ENCODE measurements at regions not wholly inside any gene's neighbourhood (a gene's known extent, or its start where the extent isn't known, plus 50 kb on each side); places are given as distances from the start of the nearest gene placed in this dataset.
"Not testable (repeated sequence)": the region's sequence is repeated elsewhere in the genome, so short reads cannot be mapped to it uniquely, and the experiment has no call there.

GRCh38 chr20:43404878-43405277, 52.8 kb upstream of the SRSF6 start:
- DNase-seq: no peak

GRCh38 chr20:43400882-43401281, 56.8 kb upstream of the SRSF6 start:
- DNase-seq: not testable (repeated sequence)

GRCh38 chr20:43398676-43399324, 58.9 kb upstream of the SRSF6 start:
- no peak for DNase-seq

- DNase-seq: no peak
These were observed 60.5 kb upstream of the SRSF6 start for GRCh38 chr20:43397147-43397546.

DNA sequence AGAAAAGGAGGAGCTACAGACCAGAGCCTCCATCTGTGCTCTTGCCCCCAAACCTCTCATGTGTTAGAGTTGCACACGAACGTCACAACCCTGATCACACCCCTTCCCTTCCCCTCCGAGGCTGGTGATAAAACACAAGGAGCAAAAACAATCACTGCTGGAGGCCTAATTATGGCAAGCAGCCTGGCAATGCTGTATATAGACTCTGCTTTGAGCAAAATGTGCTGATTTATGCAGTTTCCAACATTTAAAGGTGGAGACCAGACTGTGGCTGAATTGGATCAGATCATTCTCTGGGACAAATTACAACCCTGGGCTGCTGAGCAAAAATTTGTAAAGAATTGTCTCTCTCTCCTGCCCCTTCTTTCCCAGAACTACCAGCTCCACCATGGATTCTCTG, 64.6 kb upstream of the SRSF6 start:
- no peak for DNase-seq

DNA sequence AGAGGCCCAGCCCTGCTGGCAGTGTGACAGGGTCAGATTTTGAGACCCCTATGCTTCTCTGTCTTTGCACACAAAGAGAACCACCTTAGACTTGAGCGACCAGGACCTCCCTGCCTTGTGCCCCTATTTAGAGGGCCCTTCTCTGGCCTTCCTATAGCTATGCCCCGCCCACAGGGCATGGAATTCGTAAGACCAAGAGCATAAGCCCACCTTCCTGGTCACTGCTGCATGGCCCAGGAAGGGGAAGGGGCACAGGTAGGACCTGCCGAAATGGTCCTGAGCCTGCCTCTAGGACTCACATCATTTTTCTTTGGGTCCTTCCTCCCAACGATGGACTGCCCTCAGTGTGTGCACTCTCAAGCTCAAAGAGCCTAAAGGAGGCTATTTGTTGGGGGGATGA, 65.1 kb upstream of the SRSF6 start:
- DNase-seq: no peak

- DNase-seq: no peak
These were observed 67.7 kb upstream of the SRSF6 start for GRCh38 chr20:43389839-43390626.

GRCh38 chr20:43389211-43389610, 68.5 kb upstream of the SRSF6 start:
- no peak for DNase-seq

DNA sequence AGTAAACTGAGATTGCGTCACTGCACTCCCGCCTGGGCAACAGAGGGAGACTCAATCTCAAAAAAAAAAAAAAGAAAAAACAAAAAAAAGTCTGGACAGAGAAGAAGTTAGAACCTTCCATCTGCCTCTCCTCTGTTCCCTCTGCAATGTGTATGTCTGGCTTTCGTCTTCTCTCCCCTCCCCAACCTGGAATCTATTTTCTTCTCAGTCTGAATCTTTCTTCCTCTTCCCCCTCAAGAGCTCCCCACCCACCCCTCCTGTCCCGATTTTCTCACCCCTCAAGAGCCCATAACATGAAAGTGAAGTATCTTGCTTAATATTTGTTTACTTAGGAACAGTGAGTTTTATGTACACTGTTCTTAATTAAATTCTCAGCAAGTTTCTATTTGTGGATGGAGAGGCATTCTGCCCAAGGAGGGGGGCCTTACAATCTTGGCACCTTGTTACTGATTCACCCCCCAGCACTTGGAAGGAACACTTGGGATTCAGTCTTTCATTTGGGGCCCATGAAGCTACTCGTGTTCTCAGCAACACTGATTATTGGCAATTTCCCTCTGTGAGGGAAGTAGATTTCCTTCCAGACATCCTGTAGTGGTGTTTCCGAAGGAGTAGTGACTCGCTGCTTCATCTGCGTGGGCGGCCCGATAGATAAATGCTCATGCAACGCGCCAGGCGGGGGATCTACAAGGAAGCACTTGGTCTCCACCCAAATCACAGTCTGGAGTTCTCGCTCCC, 69.3 kb upstream of the SRSF6 start:
- DNase-seq: no peak

GRCh38 chr20:43387737-43388136, 70.0 kb upstream of the SRSF6 start:
- DNase-seq: no peak

GRCh38 chr20:43386878-43387277, 70.8 kb upstream of the SRSF6 start:
- DNase-seq: no peak

DNA sequence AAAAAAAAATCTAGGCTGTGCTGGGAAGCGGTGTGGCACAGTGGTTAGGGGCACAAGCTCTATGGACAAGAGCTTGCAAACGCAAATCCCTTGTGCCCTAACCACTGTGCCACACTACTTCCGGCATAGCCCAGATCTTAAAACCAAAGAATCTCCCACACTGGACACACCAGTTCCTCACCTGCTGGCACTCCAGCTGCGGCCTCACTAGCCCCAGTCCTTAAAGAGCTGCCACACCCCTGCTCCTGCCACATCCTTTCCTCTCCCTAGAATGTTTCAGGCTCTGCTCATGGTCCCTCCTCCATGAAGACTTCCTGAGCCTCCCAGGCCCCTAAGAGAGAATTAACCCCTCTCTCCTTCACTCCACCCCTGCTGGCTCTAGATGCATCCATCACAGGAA, 71.8 kb upstream of the SRSF6 start:
- DNase-seq: no peak

DNA sequence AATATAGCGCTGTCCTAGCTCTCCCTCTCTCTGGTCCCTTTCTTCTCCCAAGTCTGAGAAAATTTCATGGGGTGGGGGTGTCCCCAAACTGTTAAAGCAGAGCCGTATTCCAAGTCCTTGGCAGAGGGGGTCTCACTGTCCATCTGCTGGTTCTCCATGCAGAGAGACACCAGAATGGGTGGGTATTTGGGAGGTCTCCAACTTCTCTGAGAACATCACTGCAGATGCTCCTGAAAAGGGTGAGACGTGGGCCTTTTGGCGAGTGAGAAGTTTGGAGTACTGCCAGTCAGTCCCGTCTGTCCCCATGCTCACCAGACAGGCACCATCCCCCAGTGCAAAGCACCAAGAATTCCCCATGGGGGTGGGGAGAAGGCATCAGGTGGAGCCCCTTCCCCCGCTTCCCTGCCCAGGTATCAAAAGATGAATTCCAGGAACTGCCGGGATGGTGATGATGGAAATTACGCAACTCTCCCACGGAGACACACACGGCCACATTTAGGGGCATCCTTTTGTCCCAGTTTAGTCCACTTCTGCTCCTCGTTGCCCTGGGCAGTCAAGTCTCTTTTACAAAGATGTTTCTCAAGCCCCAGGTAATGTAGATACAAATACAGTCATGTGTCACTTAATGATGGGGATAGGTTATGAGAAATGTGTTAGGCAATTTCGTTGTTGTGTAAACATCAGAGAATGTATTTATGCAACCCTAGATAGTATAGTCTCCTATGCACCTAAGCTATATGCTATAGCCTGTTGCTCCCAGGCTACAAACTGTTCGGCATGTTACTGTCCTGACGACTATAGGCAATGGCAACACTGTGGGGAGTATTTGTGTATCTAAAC, 73.4 kb upstream of the SRSF6 start:
- no peak for DNase-seq

- no peak for DNase-seq
These were observed 74.5 kb upstream of the SRSF6 start for GRCh38 chr20:43383026-43383795.

GRCh38 chr20:43382135-43382534, 75.6 kb upstream of the SRSF6 start:
- not testable (repeated sequence) for DNase-seq

DNA sequence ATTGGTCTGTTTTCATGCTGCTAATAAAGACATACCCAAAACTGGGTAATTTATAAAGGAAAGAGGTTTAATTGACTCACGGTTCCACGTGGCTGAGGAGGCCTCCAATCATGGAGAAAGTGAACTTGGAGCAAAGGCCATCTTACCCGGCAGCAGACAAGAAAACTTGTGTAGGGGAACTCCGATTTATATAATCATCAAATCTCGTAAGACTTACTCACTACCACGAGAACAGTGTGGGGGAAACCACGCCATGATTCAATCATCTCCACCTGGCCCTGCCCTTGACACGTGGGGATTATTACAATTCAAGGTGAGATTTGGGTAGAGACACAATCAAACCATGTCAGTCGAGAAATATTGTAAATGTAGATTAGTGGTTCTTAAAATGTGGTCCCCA, 76.2 kb upstream of the SRSF6 start:
- not testable (repeated sequence) for DNase-seq

DNA sequence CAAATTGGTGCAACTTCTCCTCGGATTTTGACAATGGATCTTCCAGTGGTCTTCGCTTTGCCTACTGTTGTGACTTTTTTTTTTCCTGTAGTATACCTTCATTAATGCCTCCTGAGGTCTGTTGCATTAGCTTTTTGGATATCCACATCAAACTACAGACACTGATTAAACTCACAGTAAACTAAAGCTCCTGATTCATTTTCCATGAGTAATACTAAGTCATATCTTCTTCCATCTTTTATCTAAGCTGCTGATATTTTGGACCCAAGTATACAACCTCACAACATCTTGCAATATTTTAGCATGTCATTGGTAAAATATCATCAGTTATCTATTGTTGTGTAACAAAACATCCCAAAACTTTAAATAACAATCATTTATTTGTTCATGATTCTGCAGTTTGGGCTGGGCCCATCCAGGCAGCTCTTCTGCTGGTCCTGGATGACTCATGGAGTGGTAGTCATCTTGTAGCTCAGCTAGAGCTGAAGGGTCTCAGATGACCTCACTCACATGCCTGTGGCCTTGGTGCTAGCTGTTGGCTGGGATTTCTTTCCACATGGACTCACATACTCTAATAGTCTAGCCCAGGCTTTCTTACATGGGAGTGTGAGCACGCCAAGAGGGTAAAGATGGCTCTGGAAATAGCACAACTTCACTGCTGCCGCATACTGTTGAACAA, 78.3 kb upstream of the SRSF6 start:
- DNase-seq: no peak

DNA sequence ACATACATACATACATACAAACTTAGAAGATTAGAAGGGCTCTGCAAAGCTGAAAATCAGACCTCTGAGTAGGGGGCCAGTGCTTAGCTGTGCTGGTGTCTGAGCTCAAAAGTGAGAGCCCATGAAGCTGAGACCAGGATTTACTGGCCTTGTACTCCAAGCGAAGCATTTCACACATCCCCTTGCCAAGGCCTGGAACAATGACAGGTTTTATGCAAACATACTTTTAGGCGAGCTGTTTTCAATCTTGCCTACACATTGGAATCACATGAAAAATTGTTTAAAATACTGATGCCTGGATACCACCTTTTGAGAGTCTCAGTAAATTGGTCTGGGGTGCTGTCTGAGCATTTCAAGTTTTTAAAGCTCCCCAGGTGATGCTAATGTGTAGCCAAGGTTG, 80.9 kb upstream of the SRSF6 start:
- DNase-seq: no peak

DNA sequence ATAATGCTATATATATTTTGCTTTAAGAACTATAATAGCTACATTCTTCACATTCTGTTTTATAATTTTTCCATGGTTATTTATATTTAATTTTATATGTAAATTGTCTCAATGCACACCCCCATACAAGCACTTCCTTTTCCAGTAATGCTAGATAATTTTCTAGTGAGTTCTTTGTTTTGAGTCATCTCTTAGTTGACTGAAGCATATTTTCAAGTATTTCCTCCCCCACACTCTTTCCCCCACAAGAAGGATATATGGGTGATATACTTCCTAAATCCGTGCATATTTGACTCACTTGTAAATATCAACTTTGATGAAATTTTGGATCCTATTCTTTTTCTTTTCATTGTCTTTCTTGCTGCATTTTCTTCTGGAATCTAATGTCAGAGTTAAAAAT, 82.1 kb upstream of the SRSF6 start:
- no peak for DNase-seq

DNA sequence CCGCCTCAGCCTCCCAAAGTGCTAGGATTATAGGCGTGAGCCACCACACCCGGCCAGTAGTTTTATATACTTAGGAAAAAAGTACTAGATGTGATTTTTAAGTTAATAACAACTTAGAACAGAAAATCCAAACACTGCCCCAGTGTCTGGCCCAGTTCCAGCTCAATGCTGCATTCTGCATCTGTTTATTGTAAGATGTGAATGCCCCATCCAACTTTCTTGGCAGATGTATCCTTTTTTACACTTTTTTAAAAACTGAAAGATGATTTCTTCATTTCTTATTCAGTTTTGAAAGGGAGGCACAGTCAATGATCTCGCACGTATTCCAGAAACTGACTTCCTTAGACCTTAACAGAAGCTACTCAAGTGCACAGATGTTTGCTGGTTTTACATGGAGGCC, 85.6 kb upstream of the SRSF6 start:
- no peak for DNase-seq

DNA sequence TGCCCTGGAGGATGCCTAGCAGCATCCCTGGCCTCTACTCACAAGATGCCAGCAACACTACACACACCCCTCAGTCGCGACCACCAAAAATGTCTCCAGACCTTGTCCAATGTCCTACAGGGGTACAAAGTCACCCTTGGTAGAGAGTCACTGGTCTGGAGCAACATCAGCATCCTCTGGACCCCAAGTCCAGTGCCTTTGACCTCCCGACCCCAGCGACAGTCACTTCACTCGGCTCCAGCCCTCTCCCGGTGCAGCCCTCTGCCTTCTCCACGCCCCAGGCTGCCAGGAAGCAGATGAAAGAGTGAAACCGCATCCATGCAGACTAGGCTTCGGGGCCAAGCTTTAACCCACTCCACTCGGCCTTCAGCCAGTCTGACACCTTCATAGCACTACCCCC, 92.0 kb upstream of the SRSF6 start:
- no peak for DNase-seq

- DNase-seq: no peak
These were observed 93.7 kb upstream of the SRSF6 start for GRCh38 chr20:43364001-43364400.

All from NCI-H146 (cell line).